Esophagus (tissue), 2 donors: ENCODE measurements at regions not wholly inside any gene's neighbourhood (a gene's known extent, or its start where the extent isn't known, plus 50 kb on each side); places are given as distances from the start of the nearest gene placed in this dataset.

Experiments
- H3K27ac ChIP-seq, 2 donors: one replicate each; pipeline ENCODE4 v1.5.1; 2013; ENCODE audit warnings: low read depth in 2 of 2, mild to moderate bottlenecking in 2 of 2, inconsistent platforms in 1 of 2, low read length in 1 of 2, moderate library complexity in 1 of 2
- H3K27me3 ChIP-seq, 2 donors: one replicate each; pipeline ENCODE4 v1.6.1; 2013; ENCODE audit warnings: low read length in 2 of 2, control low read depth in 1 of 2, mild to moderate bottlenecking in 1 of 2; ENCODE audit not compliant: insufficient read depth in 2 of 2, control insufficient read depth in 1 of 2
- H3K36me3 ChIP-seq, 2 donors: one replicate each; pipeline ENCODE4 v1.6.1; 2013; ENCODE audit warnings: low read length in 1 of 2; ENCODE audit not compliant: control insufficient read depth in 2 of 2, insufficient read depth in 2 of 2
- H3K4me1 ChIP-seq, 2 donors: one replicate each; pipeline ENCODE4 v1.6.1; 2013; ENCODE audit warnings: low read length in 1 of 2; ENCODE audit not compliant: control insufficient read depth in 2 of 2, insufficient read depth in 2 of 2
- H3K4me3 ChIP-seq, 2 donors: one replicate each; pipeline ENCODE4 v1.5.1; 2013; ENCODE audit warnings: low read length in 2 of 2, mild to moderate bottlenecking in 2 of 2, low read depth in 1 of 2, moderate library complexity in 1 of 2
- H3K9me3 ChIP-seq, 2 donors: one replicate each; pipeline ENCODE4 v1.6.1; 2013; ENCODE audit warnings: mild to moderate bottlenecking in 2 of 2, low read depth in 1 of 2, low read length in 1 of 2, moderate library complexity in 1 of 2; ENCODE audit not compliant: control insufficient read depth in 2 of 2, insufficient read depth in 1 of 2
- WGBS, 2 donors: extraction: QIAGEN DNeasy Blood & Tissue Kit; methylation state at CpG; one replicate each; pipeline ENCODE4 v1.1.7; 2013; 5-methylcytosine and 5-hydroxymethylcytosine counted together
- donor health status: healthy with polysubstance abuse.
- donor health status: Bipolar disorder and iron deficiency.

GRCh38 chr15:37877851-37878741 is 56.3 kb upstream of the TMCO5A start:
- Histone ChIP-seq H3K27me3 (no peaks in the 10 kb centered on the region), H3K9me3 (no peaks in the 10 kb centered on the region), H3K27ac (no peak overlapping the region), H3K4me1 (no peaks in the 10 kb centered on the region), H3K4me3 (no peak overlapping the region), H3K36me3 (no peaks in the 10 kb centered on the region)
- 64% methylated on average over 7 of the region's 7 CpGs for WGBS, 2 donors

- Histone ChIP-seq H3K9me3 (no peaks in the 10 kb centered on the region), H3K4me1 (no peaks in the 10 kb centered on the region), H3K27me3 (no peaks in the 10 kb centered on the region), H3K4me3 (no peak overlapping the region), H3K27ac (no peak overlapping the region), H3K36me3 (no peaks in the 10 kb centered on the region)
- WGBS, 2 donors = 26 to 30% methylated on average over 12 of the region's 12 CpGs
These were observed 54.2 kb upstream of the TMCO5A start for GRCh38 chr15:37880009-37880834.

DNA sequence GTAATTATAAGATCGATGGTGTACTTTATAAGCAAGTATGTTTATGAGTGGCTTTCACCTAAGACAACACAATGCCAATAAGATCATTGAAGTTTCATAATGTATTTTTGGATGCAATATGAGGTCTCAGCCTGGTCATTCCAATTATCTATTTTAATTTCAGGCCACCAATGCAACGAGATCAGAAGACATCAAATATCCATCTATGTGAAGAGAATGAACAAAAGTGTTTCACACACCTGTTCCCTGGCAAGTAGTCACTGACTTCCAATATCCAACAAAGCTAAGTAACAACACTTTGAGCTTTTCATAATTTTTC is 53.6 kb upstream of the TMCO5A start:
- Histone ChIP-seq H3K4me1 (no peaks in the 10 kb centered on the region), H3K36me3 (no peaks in the 10 kb centered on the region), H3K9me3 (no peaks in the 10 kb centered on the region), H3K27me3 (no peaks in the 10 kb centered on the region), H3K4me3 (no peak overlapping the region), H3K27ac (no peak overlapping the region)
- 27 to 34% methylated on average over 2 of the region's 2 CpGs for WGBS, 2 donors

DNA sequence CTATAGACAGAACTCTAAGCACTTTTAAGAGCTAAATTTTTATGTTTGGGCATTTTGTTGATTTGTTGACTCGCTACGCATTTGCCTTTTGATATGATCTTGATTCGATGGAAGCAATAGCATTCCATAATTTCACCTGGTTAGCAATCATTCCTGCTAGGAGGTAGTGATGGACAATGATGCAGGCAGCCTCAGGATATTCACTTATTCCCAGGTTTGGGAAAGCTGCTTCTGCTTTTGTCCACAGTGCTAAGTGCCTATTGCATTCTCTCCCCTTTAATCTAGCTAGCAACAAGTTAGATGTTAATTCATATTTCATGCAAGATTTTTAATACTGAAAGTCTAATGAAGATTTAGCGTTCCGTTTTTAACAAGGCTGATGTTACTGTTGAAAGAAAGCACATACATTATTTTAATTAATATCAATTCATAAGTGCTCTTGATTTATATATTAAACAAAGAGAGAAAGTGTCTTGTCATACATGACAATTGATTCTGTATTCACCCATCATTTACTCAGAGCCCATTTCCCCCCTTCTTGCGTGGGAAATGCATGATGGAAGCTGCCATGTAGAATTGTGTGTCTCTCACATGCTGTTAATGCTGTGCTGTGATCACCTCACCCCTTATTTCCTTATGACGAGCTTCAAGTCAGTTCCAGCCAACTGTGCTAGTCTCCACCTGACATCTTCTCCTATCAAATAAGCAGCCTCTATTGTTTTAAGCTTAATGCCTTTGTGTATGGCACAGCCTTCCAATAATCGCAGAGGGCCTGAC is 53.0 kb upstream of the TMCO5A start:
- no peak overlapping the region for H3K27ac ChIP-seq
- H3K4me1 ChIP-seq = no peaks in the 10 kb centered on the region
- H3K9me3 ChIP-seq = no peaks in the 10 kb centered on the region
- no peaks in the 10 kb centered on the region for H3K36me3 ChIP-seq
- WGBS, 2 donors = 80 to 81% methylated on average over 8 of the region's 8 CpGs
- no peaks in the 10 kb centered on the region for H3K27me3 ChIP-seq
- H3K4me3 ChIP-seq = no peak overlapping the region

DNA sequence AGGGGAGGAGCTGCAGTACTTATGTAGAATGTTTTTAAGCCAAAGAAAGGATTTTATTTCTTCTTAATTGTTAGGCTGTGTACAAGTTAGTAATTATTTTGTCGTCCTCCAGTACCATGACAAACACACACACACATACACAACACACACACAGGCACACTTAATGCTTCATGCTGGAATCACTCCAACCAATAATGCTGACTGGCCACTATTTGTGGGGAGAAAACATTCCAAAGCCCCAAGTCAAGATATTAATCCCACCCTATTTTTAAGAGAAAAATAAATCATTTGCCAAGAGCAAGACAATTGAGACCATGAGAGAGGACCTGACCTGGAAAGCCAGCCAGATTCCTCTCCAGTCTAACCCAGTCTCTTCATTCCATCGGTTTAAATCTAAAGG is 51.8 kb upstream of the TMCO5A start:
- H3K27ac ChIP-seq = no peak overlapping the region
- no peaks in the 10 kb centered on the region for H3K36me3 ChIP-seq
- H3K27me3 ChIP-seq = no peaks in the 10 kb centered on the region
- no peaks in the 10 kb centered on the region for H3K9me3 ChIP-seq
- no peaks in the 10 kb centered on the region for H3K4me1 ChIP-seq
- 63 to 71% methylated on average over 2 of the region's 2 CpGs for WGBS, 2 donors
- H3K4me3 ChIP-seq = no peak overlapping the region
